Lower leg skin (tissue), 4 donors: ENCODE measurements at regions not wholly inside any gene's neighbourhood (a gene's known extent, or its start where the extent isn't known, plus 50 kb on each side); places are given as distances from the start of the nearest gene placed in this dataset.

ENCODE experiments used
- DNase-seq, 2 donors: peaks; one replicate each; pipeline ENCODE4 v3.0.0-alpha.2; 2019; ENCODE audit warnings: low spot score in 2 of 2
- H3K4me3 ChIP-seq: fragments of 200-600 bp; sonication (generic); 2 replicates; pipeline ENCODE4 v1.5.1; 2017; ENCODE audit warnings: mild to moderate bottlenecking, low read depth; ENCODE audit not compliant: poor library complexity, severe bottlenecking
- CTCF ChIP-seq, 3 donors: fragments of 450-650 bp; IDR thresholded peaks; one replicate each; pipeline ENCODE4 v1.5.1; 2016; ENCODE audit warnings: antibody characterized with exemption in 3 of 3, mild to moderate bottlenecking in 3 of 3, moderate library complexity in 2 of 3
- POLR2A ChIP-seq, 2 donors: fragments of 450-650 bp; IDR thresholded peaks; one replicate each; pipeline ENCODE4 v1.6.1; 2016 to 2017; ENCODE audit warnings: antibody characterized with exemption in 2 of 2, mild to moderate bottlenecking in 1 of 2, moderate library complexity in 1 of 2
- WGBS, 2 donors: methylation state at CpG; one replicate each; pipeline ENCODE4 v1.1.5; 2018; 5-methylcytosine and 5-hydroxymethylcytosine counted together
- intact Hi-C: fragments of 100-400 bp; cut with DNase I; formaldehyde crosslinking; loops from one replicate; pipeline ENCODE4 v1.15.0; 2023; ENCODE audit warnings: low total_unique reads

GRCh38 chr16:74153773-74154172, 142.8 kb upstream of the PSMD7 start:
- TF ChIP-seq POLR2A (IDR thresholded peaks at IDR 0.05) (no peak), CTCF (IDR thresholded peaks at IDR 0.05) (no peak)
- intact Hi-C loops: no loop called here
- DNase-seq: no peak
- WGBS, 2 donors: 17 to 33% methylated on average over 1 of the region's 1 CpG
- H3K4me3 ChIP-seq: no peak overlapping the region

- H3K4me3 ChIP-seq: no peak overlapping the region
- 80 to 81% methylated on average over 2 of the region's 2 CpGs for WGBS, 2 donors
These were observed 150.0 kb upstream of the PSMD7 start for GRCh38 chr16:74146643-74147042.

GRCh38 chr16:74143171-74143570, 153.4 kb upstream of the PSMD7 start:
- intact Hi-C loops: no loop called here
- TF ChIP-seq POLR2A (IDR thresholded peaks at IDR 0.05): no peak
- TF ChIP-seq CTCF (IDR thresholded peaks at IDR 0.05): no peak
- 65 to 71% methylated on average over 3 of the region's 3 CpGs for WGBS, 2 donors

More at GRCh38 chr16:74146643-74147042, 150.0 kb upstream of the PSMD7 start:
- intact Hi-C loops: no loop called here
- no peak for DNase-seq
- TF ChIP-seq CTCF (IDR thresholded peaks at IDR 0.05): no peak
- TF ChIP-seq POLR2A (IDR thresholded peaks at IDR 0.05): no peak

GRCh38 chr16:74141015-74141414, 155.6 kb upstream of the PSMD7 start:
- DNase-seq: no peak
- no peak for TF ChIP-seq POLR2A (IDR thresholded peaks at IDR 0.05)
- TF ChIP-seq CTCF (IDR thresholded peaks at IDR 0.05): no peak
- intact Hi-C loops: no loop called here
- H3K4me3 ChIP-seq: no peak overlapping the region
- 82 to 85% methylated on average over 3 of the region's 3 CpGs for WGBS, 2 donors

More at GRCh38 chr16:74143171-74143570, 153.4 kb upstream of the PSMD7 start:
- no peak overlapping the region for H3K4me3 ChIP-seq
- DNase-seq: no peak

- no peak for DNase-seq
- intact Hi-C loops: no loop called here
- no peak overlapping the region for H3K4me3 ChIP-seq
- no peak for TF ChIP-seq POLR2A (IDR thresholded peaks at IDR 0.05)
- WGBS, 2 donors: 88 to 92% methylated on average over 3 of the region's 3 CpGs
These were observed 156.1 kb upstream of the PSMD7 start for GRCh38 chr16:74140557-74140956.

GRCh38 chr16:74123826-74124225, 172.8 kb upstream of the PSMD7 start:
- WGBS, 2 donors: 77 to 93% methylated on average over 1 of the region's 1 CpG
- no peak for DNase-seq
- no peak overlapping the region for H3K4me3 ChIP-seq
- intact Hi-C loops: no loop called here
- TF ChIP-seq POLR2A (IDR thresholded peaks at IDR 0.05) (no peak), CTCF (IDR thresholded peaks at IDR 0.05) (no peak)
